Glomerular visceral epithelial cell (primary cell): ENCODE measurements at regions not wholly inside any gene's neighbourhood (a gene's known extent, or its start where the extent isn't known, plus 50 kb on each side); places are given as distances from the start of the nearest gene placed in this dataset.
"Not testable (repeated sequence)": the region's sequence is repeated elsewhere in the genome, so short reads cannot be mapped to it uniquely, and the experiment has no call there.

Source experiments
- DNase-seq: peaks from one replicate; pipeline ENCODE4 v3.0.0-alpha.2; 2016; ENCODE audit errors: extremely low spot score

- DNase-seq, result not testable (repeated sequence)
Measured at GRCh38 chr12:131288765-131289695, 335.3 kb downstream of the ADGRD1 start.

GRCh38 chr12:131289807-131290206, 336.1 kb downstream of the ADGRD1 start:
- not testable (repeated sequence) for DNase-seq

GRCh38 chr12:131290255-131290959, 336.7 kb downstream of the ADGRD1 start:
- DNase-seq, result no peak

GRCh38 chr12:131293071-131294015, 339.6 kb downstream of the ADGRD1 start:
- not testable (repeated sequence) for DNase-seq

- DNase-seq, result not testable (repeated sequence)
Measured at GRCh38 chr12:131294716-131295115, 341.0 kb downstream of the ADGRD1 start.

GRCh38 chr12:131295117-131295516, 341.4 kb downstream of the ADGRD1 start:
- not testable (repeated sequence) for DNase-seq

GRCh38 chr12:131295559-131295958, 341.9 kb downstream of the ADGRD1 start:
- not testable (repeated sequence) for DNase-seq

GRCh38 chr12:131296136-131296535, 342.4 kb downstream of the ADGRD1 start:
- not testable (repeated sequence) for DNase-seq

- DNase-seq, result not testable (repeated sequence)
Measured at GRCh38 chr12:131296651-131297050, 342.9 kb downstream of the ADGRD1 start.

GRCh38 chr12:131298526-131299369, 345.0 kb downstream of the ADGRD1 start:
- not testable (repeated sequence) for DNase-seq

GRCh38 chr12:131299370-131299701, 345.6 kb downstream of the ADGRD1 start:
- not testable (repeated sequence) for DNase-seq

GRCh38 chr12:131303576-131303975, 349.9 kb downstream of the ADGRD1 start:
- not testable (repeated sequence) for DNase-seq

GRCh38 chr12:131304642-131305041, 350.9 kb downstream of the ADGRD1 start:
- DNase-seq, result not testable (repeated sequence)

- DNase-seq, result no peak
Measured at GRCh38 chr12:131309700-131310099, 356.0 kb downstream of the ADGRD1 start.

- DNase-seq, result not testable (repeated sequence)
Measured at GRCh38 chr12:131310227-131310969, 356.7 kb downstream of the ADGRD1 start.

- DNase-seq, result not testable (repeated sequence)
Measured at GRCh38 chr12:131311279-131311722, 357.6 kb downstream of the ADGRD1 start.

GRCh38 chr12:131311764-131312163, 358.1 kb downstream of the ADGRD1 start:
- no peak for DNase-seq

GRCh38 chr12:131312382-131312781, 358.7 kb downstream of the ADGRD1 start:
- DNase-seq, result not testable (repeated sequence)

- no peak for DNase-seq
Measured at GRCh38 chr12:131312793-131313545, 359.3 kb downstream of the ADGRD1 start.
